ENCODE measurements at regions not wholly inside any gene's neighbourhood (a gene's known extent, or its start where the extent isn't known, plus 50 kb on each side); places are given as distances from the start of the nearest gene placed in this dataset.

- DNase-seq, result no peak
- no peaks in the 10 kb centered on the region for H3K27me3 ChIP-seq
- no peaks in the 10 kb centered on the region for H3K4me1 ChIP-seq
- H3K4me3 ChIP-seq, result no peak overlapping the region
- H3K9me3 ChIP-seq, result no peaks in the 10 kb centered on the region
- intact Hi-C loops (cut with DNase I; ENCODE audit: low total_unique reads), result no loop called here
- no peaks in the 10 kb centered on the region for H3K36me3 ChIP-seq
- no peak overlapping the region for H3K27ac ChIP-seq
- TF ChIP-seq, protein P1, sequence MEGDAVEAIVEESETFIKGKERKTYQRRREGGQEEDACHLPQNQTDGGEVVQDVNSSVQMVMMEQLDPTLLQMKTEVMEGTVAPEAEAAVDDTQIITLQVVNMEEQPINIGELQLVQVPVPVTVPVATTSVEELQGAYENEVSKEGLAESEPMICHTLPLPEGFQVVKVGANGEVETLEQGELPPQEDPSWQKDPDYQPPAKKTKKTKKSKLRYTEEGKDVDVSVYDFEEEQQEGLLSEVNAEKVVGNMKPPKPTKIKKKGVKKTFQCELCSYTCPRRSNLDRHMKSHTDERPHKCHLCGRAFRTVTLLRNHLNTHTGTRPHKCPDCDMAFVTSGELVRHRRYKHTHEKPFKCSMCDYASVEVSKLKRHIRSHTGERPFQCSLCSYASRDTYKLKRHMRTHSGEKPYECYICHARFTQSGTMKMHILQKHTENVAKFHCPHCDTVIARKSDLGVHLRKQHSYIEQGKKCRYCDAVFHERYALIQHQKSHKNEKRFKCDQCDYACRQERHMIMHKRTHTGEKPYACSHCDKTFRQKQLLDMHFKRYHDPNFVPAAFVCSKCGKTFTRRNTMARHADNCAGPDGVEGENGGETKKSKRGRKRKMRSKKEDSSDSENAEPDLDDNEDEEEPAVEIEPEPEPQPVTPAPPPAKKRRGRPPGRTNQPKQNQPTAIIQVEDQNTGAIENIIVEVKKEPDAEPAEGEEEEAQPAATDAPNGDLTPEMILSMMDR (IDR thresholded peaks at IDR 0.05), result no peak
- no peak for TF ChIP-seq POLR2A (IDR thresholded peaks at IDR 0.05)
These were observed 322.3 kb downstream of the GLRX3 start for GRCh38 chr10:130458509-130458908.

GRCh38 chr10:130459011-130459410, 322.8 kb downstream of the GLRX3 start:
- no peak overlapping the region for H3K27ac ChIP-seq
- no peak overlapping the region for H3K4me3 ChIP-seq
- no peak for DNase-seq
- H3K36me3 ChIP-seq, result no peaks in the 10 kb centered on the region
- H3K27me3 ChIP-seq, result no peaks in the 10 kb centered on the region
- no peaks in the 10 kb centered on the region for H3K9me3 ChIP-seq
- H3K4me1 ChIP-seq, result no peaks in the 10 kb centered on the region
- intact Hi-C loops (cut with DNase I; ENCODE audit: low total_unique reads), result no loop called here
- no peak for TF ChIP-seq POLR2A (IDR thresholded peaks at IDR 0.05)
- TF ChIP-seq, protein P1 (IDR thresholded peaks at IDR 0.05), result no peak

- Histone ChIP-seq H3K4me3 (no peak overlapping the region), H3K4me1 (no peaks in the 10 kb centered on the region), H3K36me3 (no peaks in the 10 kb centered on the region), H3K27me3 (no peaks in the 10 kb centered on the region), H3K9me3 (no peaks in the 10 kb centered on the region), H3K27ac (no peak overlapping the region)
- no peak for DNase-seq
- no peak for TF ChIP-seq POLR2A (IDR thresholded peaks at IDR 0.05)
- intact Hi-C loops (cut with DNase I; ENCODE audit: low total_unique reads), result no loop called here
These were observed 323.8 kb downstream of the GLRX3 start for GRCh38 chr10:130459851-130460490.

- no peak for DNase-seq
- Histone ChIP-seq H3K27ac (no peak overlapping the region), H3K9me3 (no peaks in the 10 kb centered on the region), H3K4me3 (no peak overlapping the region), H3K27me3 (no peaks in the 10 kb centered on the region), H3K4me1 (no peaks in the 10 kb centered on the region), H3K36me3 (no peaks in the 10 kb centered on the region)
- TF ChIP-seq, protein P1 (IDR thresholded peaks at IDR 0.05), result no peak
- no peak for TF ChIP-seq POLR2A (IDR thresholded peaks at IDR 0.05)
- intact Hi-C loops (cut with DNase I; ENCODE audit: low total_unique reads), result no loop called here
These were observed 325.4 kb downstream of the GLRX3 start for GRCh38 chr10:130461631-130462030.

- no peaks in the 10 kb centered on the region for H3K36me3 ChIP-seq
- TF ChIP-seq POLR2A (IDR thresholded peaks at IDR 0.05), result no peak
- TF ChIP-seq, protein P1 (IDR thresholded peaks at IDR 0.05), result no peak
- no peaks in the 10 kb centered on the region for H3K9me3 ChIP-seq
- no peak overlapping the region for H3K4me3 ChIP-seq
- no peak overlapping the region for H3K27ac ChIP-seq
- no peak for DNase-seq
- H3K4me1 ChIP-seq, result no peaks in the 10 kb centered on the region
- no peaks in the 10 kb centered on the region for H3K27me3 ChIP-seq
- intact Hi-C loops (cut with DNase I; ENCODE audit: low total_unique reads), result no loop called here
These were observed 327.1 kb downstream of the GLRX3 start for GRCh38 chr10:130463104-130463875.
